ENCODE measurements at regions not wholly inside any gene's neighbourhood (a gene's known extent, or its start where the extent isn't known, plus 50 kb on each side); places are given as distances from the start of the nearest gene placed in this dataset.

- TF ChIP-seq CTCF (conservative IDR thresholded peaks at IDR 0.05; ENCODE audit: low read depth, low read length) (no peak), EZH2 (IDR thresholded peaks at IDR 0.05; ENCODE audit: borderline replicate concordance, low read depth, low read length, poor library complexity, severe bottlenecking) (no peak)
Measured at GRCh38 chr10:63684257-63684936, 163.2 kb downstream of the REEP3 start.

Data from A673 (cell line).